H1 (cell line): ENCODE measurements at regions not wholly inside any gene's neighbourhood (a gene's known extent, or its start where the extent isn't known, plus 50 kb on each side); places are given as distances from the start of the nearest gene placed in this dataset.

Source experiments
- CTCF ChIA-PET: fragments of 300-600 bp; sonication (Branson Sonifier 250); formaldehyde crosslinking; loops from one replicate; lab custom pipeline; 2021; ENCODE audit not compliant: partially characterized antibody; lab: Charles Lee
- POLR2A ChIA-PET: fragments of 300-600 bp; sonication (Branson Sonifier 250); formaldehyde crosslinking; loops from one replicate; lab custom pipeline; 2021; ENCODE audit warnings: inconsistent platforms; ENCODE audit not compliant: partially characterized antibody; lab: Charles Lee
- DNase-seq, 2 experiments: peaks; one replicate each; pipeline versions ENCODE4 v3.0.0 to v3.0.0-alpha.2; 2010 to 2022; ENCODE audit warnings: low spot score in 2 of 2, low read depth in 1 of 2, mixed read lengths in 1 of 2
- FAIRE-seq: peaks from 2 replicates; lab custom pipeline; 2011; peaks lifted over from hg19 to GRCh38; lab: Jason Lieb, UNC
- H2AFZ ChIP-seq: 2 replicates; pipeline ENCODE4 v1.8.1; 2012; ENCODE audit warnings: low read length, inconsistent platforms
- H2AK5ac ChIP-seq: 2 replicates; pipeline ENCODE4 v1.6.1; 2013; ENCODE audit warnings: low read depth, low read length
- H2BK120ac ChIP-seq: replicated peaks from 2 replicates; pipeline ENCODE3; 2013; ENCODE audit warnings: low read depth, low read length, inconsistent platforms
- H2BK12ac ChIP-seq: 2 replicates; pipeline ENCODE4 v1.6.1; 2013; ENCODE audit warnings: low read depth, low read length
- H2BK15ac ChIP-seq: 2 replicates; pipeline ENCODE4 v1.6.1; 2013; ENCODE audit warnings: low read length
- H2BK20ac ChIP-seq: 2 replicates; pipeline ENCODE4 v1.6.1; 2013; ENCODE audit warnings: low read length
- H2BK5ac ChIP-seq: 2 replicates; pipeline ENCODE4 v1.6.1; 2013; ENCODE audit warnings: low read depth, low read length
- H3K14ac ChIP-seq: 2 replicates; pipeline ENCODE4 v1.6.1; 2013; ENCODE audit warnings: inconsistent platforms; ENCODE audit not compliant: insufficient read length
- H3K18ac ChIP-seq: 2 replicates; pipeline ENCODE4 v1.6.1; 2013; ENCODE audit warnings: low read length; ENCODE audit errors: extremely low read depth
- H3K23ac ChIP-seq: 2 replicates; pipeline ENCODE4 v1.6.1; 2013; ENCODE audit warnings: inconsistent platforms; ENCODE audit not compliant: insufficient read length
- H3K23me2 ChIP-seq: 2 replicates; pipeline ENCODE4 v1.6.1; 2013; ENCODE audit warnings: low read depth, low read length
- H3K27ac ChIP-seq: 2 replicates; pipeline ENCODE4 v1.6.1; 2011; ENCODE audit warnings: low read depth, low read length, inconsistent platforms
- H3K27me3 ChIP-seq, 4 experiments: replicated peaks in 1 of 4; 1 replicate in 1 of 4; 2 replicates in 3 of 4; pipeline versions ENCODE4 v1.6.1 to v1.8.1; 2011 to 2013; ENCODE audit warnings: low read length in 3 of 4, mild to moderate bottlenecking in 3 of 4, inconsistent platforms in 2 of 4, mixed read lengths in 2 of 4, moderate library complexity in 1 of 4; ENCODE audit not compliant: control insufficient read depth in 3 of 4, insufficient read depth in 3 of 4; ENCODE audit errors: extremely low read depth in 1 of 4
- H3K36me3 ChIP-seq, 4 experiments: 2 replicates each; pipeline versions ENCODE4 v1.6.1 to v1.8.1; 2011 to 2013; ENCODE audit warnings: mild to moderate bottlenecking in 4 of 4, low read length in 3 of 4, moderate library complexity in 2 of 4, control low read depth in 1 of 4, inconsistent platforms in 1 of 4; ENCODE audit not compliant: insufficient read depth in 4 of 4, control insufficient read depth in 2 of 4
- H3K4ac ChIP-seq: replicated peaks from 2 replicates; pipeline ENCODE3; 2013; ENCODE audit warnings: low read length, low read depth, mixed read lengths, inconsistent platforms; ENCODE audit not compliant: insufficient read length
- H3K4me1 ChIP-seq, 4 experiments: replicated peaks in 1 of 4; 1 replicate in 1 of 4; 2 replicates in 3 of 4; pipeline versions ENCODE4 v1.6.1 to v1.8.1; 2011 to 2013; ENCODE audit warnings: low read length in 3 of 4, inconsistent platforms in 2 of 4, mixed read lengths in 1 of 4; ENCODE audit not compliant: insufficient read depth in 4 of 4, control insufficient read depth in 3 of 4
- H3K4me2 ChIP-seq, 2 experiments: 2 replicates each; pipeline versions ENCODE4 v1.6.1 to v1.8.1; 2011 to 2013; ENCODE audit warnings: low read depth in 2 of 2, low read length in 2 of 2, control low read depth in 1 of 2, inconsistent platforms in 1 of 2, mild to moderate bottlenecking in 1 of 2; ENCODE audit not compliant: insufficient read depth in 1 of 2
- H3K4me3 ChIP-seq, 4 experiments: fragments of 200-600, 300-600 bp in 1 of 4; sonication (generic), shearing (Covaris generic), sonication (Bioruptor Twin) in 1 of 4; 2 replicates each; pipeline versions ENCODE4 v1.5.1 to v1.8.1; 2011 to 2016; ENCODE audit warnings: low read length in 4 of 4, low read depth in 3 of 4, control low read depth in 2 of 4, inconsistent platforms in 2 of 4, mild to moderate bottlenecking in 2 of 4, mixed read lengths in 1 of 4, moderate library complexity in 1 of 4; ENCODE audit not compliant: insufficient read depth in 2 of 4; ENCODE audit errors: extremely low read depth in 1 of 4
- H3K56ac ChIP-seq: replicated peaks from 2 replicates; pipeline ENCODE3; 2013; ENCODE audit warnings: low read depth, mild to moderate bottlenecking, mixed read lengths, low read length, inconsistent platforms; ENCODE audit not compliant: insufficient read length
- H3K79me1 ChIP-seq: 2 replicates; pipeline ENCODE4 v1.6.1; 2013; ENCODE audit warnings: low read depth, low read length, control low read depth
- H3K79me2 ChIP-seq, 2 experiments: 2 replicates each; pipeline versions ENCODE4 v1.6.1 to v1.8.1; 2012 to 2013; ENCODE audit warnings: low read length in 2 of 2, mild to moderate bottlenecking in 2 of 2, inconsistent platforms in 1 of 2; ENCODE audit not compliant: insufficient read depth in 2 of 2, control insufficient read depth in 1 of 2
- H3K9ac ChIP-seq, 4 experiments: replicated peaks in 1 of 4; 1 replicate in 1 of 4; 2 replicates in 3 of 4; pipeline versions ENCODE4 v1.6.1 to v1.8.1; 2011 to 2013; ENCODE audit warnings: low read depth in 3 of 4, low read length in 3 of 4, control low read depth in 2 of 4, mild to moderate bottlenecking in 2 of 4, moderate library complexity in 2 of 4, inconsistent platforms in 1 of 4; ENCODE audit errors: extremely low read depth in 1 of 4
- H3K9me3 ChIP-seq, 2 experiments: 2 replicates each; pipeline versions ENCODE4 v1.6.1 to v1.8.1; 2012 to 2013; ENCODE audit warnings: mild to moderate bottlenecking in 2 of 2, moderate library complexity in 2 of 2, control low read depth in 1 of 2, inconsistent platforms in 1 of 2, low read depth in 1 of 2, low read length in 1 of 2, mixed read lengths in 1 of 2; ENCODE audit not compliant: insufficient read depth in 2 of 2
- H4K20me1 ChIP-seq, 2 experiments: replicated peaks in 1 of 2; 2 replicates each; pipeline versions ENCODE3 to v1.8.1; 2011 to 2013; ENCODE audit warnings: inconsistent platforms in 2 of 2, low read length in 2 of 2, mild to moderate bottlenecking in 1 of 2; ENCODE audit not compliant: insufficient read depth in 2 of 2, control insufficient read depth in 1 of 2
- H4K5ac ChIP-seq: 2 replicates; pipeline ENCODE4 v1.6.1; 2013; ENCODE audit warnings: low read length, low read depth, mixed read lengths, inconsistent platforms; ENCODE audit not compliant: insufficient read length
- H4K8ac ChIP-seq: 2 replicates; pipeline ENCODE4 v1.8.0; 2013; ENCODE audit warnings: mild to moderate bottlenecking, moderate library complexity, low read length, inconsistent platforms; ENCODE audit not compliant: insufficient read depth; ENCODE audit errors: extremely low read depth
- H4K91ac ChIP-seq: replicated peaks from 2 replicates; pipeline ENCODE3; 2013; ENCODE audit warnings: low read length, mixed read lengths, inconsistent platforms; ENCODE audit not compliant: insufficient read length
- HDAC6 ChIP-seq: IDR thresholded peaks from one replicate; pipeline ENCODE4 v1.7.1; 2012; ENCODE audit warnings: low read depth, mild to moderate bottlenecking, inconsistent platforms, low read length, moderate library complexity
- MAFK ChIP-seq: IDR thresholded peaks from 2 replicates; pipeline ENCODE4 v1.6.1; 2012; ENCODE audit warnings: low read depth, mild to moderate bottlenecking, improper control_type of control experiment, low read length
- PHF8 ChIP-seq: fragments of 200-600 bp; sonication (generic); conservative IDR thresholded peaks from 2 replicates; pipeline ENCODE4 v1.7.1; 2012; ENCODE audit warnings: low read depth, mild to moderate bottlenecking, inconsistent platforms, low read length, moderate library complexity
- WGBS, 2 experiments: shearing (Covaris generic) in 1 of 2; methylation state at CpG; one replicate each; pipeline versions ENCODE4 v1.1.6 to v1.1.7; 2013 to 2015; ENCODE audit warnings: low lambda C conversion rate in 2 of 2, mixed read lengths in 2 of 2, inconsistent platforms in 1 of 2, low coverage in 1 of 2, missing lambda C conversion rate in 1 of 2; ENCODE audit not compliant: insufficient replicate concordance in 2 of 2, insufficient coverage in 1 of 2, insufficient read length in 1 of 2; ENCODE audit errors: extremely low coverage in 1 of 2, missing lambda C conversion rate in 1 of 2; 5-methylcytosine and 5-hydroxymethylcytosine counted together

GRCh38 chr13:59394496-59394895, 769.2 kb downstream of the DIAPH3 start:
- Histone ChIP-seq H3K27me3 (no peaks in the 10 kb centered on the region), H4K91ac (no peak overlapping the region), H4K8ac (no peak overlapping the region), H3K9ac (no peak overlapping the region), H2BK15ac (no peak overlapping the region), H2BK20ac (no peak overlapping the region), H3K4me3 (no peak overlapping the region), H3K18ac (0 out of 2 replicates have a peak overlapping the region, but pooled peaks have one; percentile 27), H3K4ac (no peak overlapping the region), H2BK12ac (no peak overlapping the region), H3K4me2 (no peak overlapping the region), H2BK5ac (no peak overlapping the region), H3K9me3 (no peaks in the 10 kb centered on the region), H3K14ac (no peak overlapping the region), H3K23ac (no peak overlapping the region), H4K20me1 (no peaks in the 10 kb centered on the region), H3K79me2 (no peaks in the 10 kb centered on the region), H3K27ac (no peak overlapping the region), H3K36me3 (no peaks in the 10 kb centered on the region), H3K23me2 (no peaks in the 10 kb centered on the region; the same call in 1 of the 2 replicates), H3K79me1 (no peaks in the 10 kb centered on the region), H3K4me1 (peaks cover 0 to 4% (median 0%) of the 10 kb centered on the region in 4 experiments; a peak in 1 of 7 replicates), H4K5ac (no peak overlapping the region), H2AK5ac (no peak overlapping the region), H2BK120ac (no peak overlapping the region), H3K56ac (no peak overlapping the region), H2AFZ (no peak overlapping the region)
- WGBS, 2 experiments: 97% methylated on average over 2 of the region's 2 CpGs; no CpG with 5 or more reads in 1 of the 2 experiments
- FAIRE-seq (no peak), DNase-seq (no peak)
- POLR2A ChIA-PET: no interaction called here
- CTCF ChIA-PET: interaction anchor here (0.7 to 5.6 kb wide), 6 partner anchors 22 to 284 kb away, joined by 3 to 48 read pairs (median 3); no protein-coding TSS in a partner anchor
- TF ChIP-seq MAFK (no peak), PHF8 (no peak), HDAC6 (no peak)
